Amniotic epithelial cell (primary cell): ENCODE measurements at regions not wholly inside any gene's neighbourhood (a gene's known extent, or its start where the extent isn't known, plus 50 kb on each side); places are given as distances from the start of the nearest gene placed in this dataset.
"Not testable (repeated sequence)": the region's sequence is repeated elsewhere in the genome, so short reads cannot be mapped to it uniquely, and the experiment has no call there.

Experiments used
- DNase-seq: peaks from one replicate; pipeline ENCODE4 v3.0.0-alpha.2; 2010; ENCODE audit warnings: low read depth

GRCh38 chr11:21723678-21724077 is 469.2 kb upstream of the ANO5 start:
- no peak for DNase-seq

GRCh38 chr11:21727102-21727501 is 465.8 kb upstream of the ANO5 start:
- no peak for DNase-seq

GRCh38 chr11:21736404-21736803 is 456.5 kb upstream of the ANO5 start:
- no peak for DNase-seq

DNA sequence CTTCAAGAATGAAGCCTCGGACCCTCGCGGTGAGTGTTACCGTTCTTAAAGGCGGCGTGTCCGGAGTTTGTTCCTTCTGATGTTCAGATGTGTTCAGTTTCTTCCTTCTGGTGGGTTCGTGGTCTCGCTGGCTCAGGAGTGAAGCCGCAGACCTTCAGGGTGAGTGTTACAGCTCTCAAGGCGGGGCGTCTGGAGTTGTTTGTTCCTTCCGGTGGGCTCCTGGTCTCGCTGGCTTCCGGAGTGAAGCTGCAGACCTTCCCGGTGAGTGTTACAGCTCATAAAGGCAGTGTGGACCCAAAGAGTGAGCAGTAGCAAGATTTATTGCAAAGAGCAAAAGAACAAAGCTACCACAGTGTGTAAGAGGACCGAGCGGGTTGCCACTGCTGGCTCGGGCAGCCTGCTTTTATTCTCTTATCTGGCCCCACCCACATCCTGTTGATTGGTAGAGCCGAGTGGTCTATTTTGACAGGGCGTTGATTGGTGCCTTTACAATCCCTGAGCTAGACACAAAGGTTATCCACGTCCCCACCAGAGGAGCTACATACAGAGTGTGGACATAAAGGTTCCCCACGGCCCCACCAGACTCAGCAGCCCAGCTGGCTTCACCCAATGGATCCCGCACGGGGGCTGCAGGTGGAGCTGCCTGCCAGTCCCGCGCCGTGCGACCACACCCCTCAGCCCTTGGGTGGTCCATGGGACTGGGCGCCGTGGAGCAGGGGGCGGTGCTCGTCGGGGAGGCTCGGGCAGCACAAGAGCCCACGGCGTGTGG is 440.2 kb upstream of the ANO5 start:
- DNase-seq, result not testable (repeated sequence)

- DNase-seq, result not testable (repeated sequence)
Observed at GRCh38 chr11:21753244-21753767, 439.6 kb upstream of the ANO5 start.

- no peak for DNase-seq
Observed at GRCh38 chr11:21761000-21761399, 431.9 kb upstream of the ANO5 start.

- no peak for DNase-seq
Observed at GRCh38 chr11:21768388-21768787, 424.5 kb upstream of the ANO5 start.

DNA sequence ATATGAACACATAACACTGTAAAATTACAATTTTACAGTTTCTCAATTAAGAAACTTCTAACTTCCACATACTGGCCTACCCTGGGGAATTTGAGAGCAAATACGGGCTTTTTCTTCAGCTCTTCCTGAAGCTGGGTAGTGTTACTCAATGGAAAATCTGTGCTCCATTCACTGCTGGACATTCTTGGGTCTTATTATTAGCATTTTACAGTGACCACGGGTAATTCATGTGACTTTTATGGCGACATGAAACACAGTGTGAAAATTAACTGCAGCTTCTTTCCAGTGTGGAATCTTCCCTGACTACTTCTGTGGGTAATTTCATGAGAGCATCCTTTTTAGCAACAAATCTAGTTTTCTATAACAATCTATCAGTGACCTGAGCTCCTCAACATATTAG is 423.7 kb upstream of the ANO5 start:
- DNase-seq, result no peak

DNA sequence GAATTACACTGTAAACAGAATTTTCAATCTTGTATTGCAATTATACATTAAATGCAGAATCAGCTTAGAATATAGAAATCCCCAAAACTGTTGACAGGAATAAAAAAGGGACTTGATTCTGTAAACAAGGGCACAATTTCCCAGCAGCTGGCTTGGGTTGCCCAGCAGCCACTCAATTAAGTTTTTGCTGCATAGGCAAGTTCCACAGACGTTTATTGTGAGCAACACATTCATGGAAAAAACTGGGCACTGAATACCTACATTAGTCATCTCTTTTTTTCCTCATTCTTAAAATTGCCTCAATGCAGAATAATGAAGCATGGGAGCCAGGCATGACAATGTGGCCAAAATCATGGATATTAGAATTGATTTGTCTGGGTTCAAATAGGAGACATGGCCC is 421.8 kb upstream of the ANO5 start:
- no peak for DNase-seq

DNA sequence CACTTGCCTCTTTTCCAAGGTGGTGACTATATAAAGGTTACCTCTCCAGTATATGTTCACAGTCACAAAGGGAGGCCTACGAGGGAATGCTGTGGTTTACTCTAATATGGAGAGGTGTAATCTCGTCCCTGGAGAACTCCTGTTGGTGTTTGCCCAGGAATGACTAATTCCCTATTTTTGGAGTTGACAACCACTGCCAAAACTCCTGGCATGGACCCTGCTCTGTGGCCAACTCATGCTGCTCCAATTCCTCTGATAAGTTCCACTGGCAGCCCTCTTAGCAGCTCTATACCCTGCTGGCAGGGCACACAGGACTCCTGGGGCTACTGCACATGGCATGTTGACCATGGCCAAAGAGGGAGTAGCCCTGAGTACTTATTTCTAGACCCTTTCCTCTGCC is 418.7 kb upstream of the ANO5 start:
- DNase-seq, result no peak

DNA sequence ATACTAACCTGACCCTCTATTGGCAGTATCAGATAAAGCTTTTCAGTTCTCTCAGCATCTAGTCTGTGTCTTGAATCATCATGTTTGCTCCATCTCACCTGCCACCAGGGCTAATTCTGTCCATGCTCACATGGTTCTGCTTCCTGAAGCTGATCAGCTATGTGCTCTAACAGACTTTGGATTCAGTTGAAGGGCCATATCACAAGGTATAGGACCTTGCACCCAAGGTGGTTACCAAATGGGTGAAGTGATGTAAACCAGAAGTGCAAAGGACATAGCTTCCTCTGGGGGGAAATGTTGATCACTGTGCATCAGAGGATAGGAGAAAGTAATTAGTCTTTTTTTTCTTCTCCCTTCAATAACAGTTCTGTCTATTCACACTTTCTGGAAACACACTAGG is 417.0 kb upstream of the ANO5 start:
- no peak for DNase-seq

- no peak for DNase-seq
Observed at GRCh38 chr11:21783954-21784353, 408.9 kb upstream of the ANO5 start.

DNA sequence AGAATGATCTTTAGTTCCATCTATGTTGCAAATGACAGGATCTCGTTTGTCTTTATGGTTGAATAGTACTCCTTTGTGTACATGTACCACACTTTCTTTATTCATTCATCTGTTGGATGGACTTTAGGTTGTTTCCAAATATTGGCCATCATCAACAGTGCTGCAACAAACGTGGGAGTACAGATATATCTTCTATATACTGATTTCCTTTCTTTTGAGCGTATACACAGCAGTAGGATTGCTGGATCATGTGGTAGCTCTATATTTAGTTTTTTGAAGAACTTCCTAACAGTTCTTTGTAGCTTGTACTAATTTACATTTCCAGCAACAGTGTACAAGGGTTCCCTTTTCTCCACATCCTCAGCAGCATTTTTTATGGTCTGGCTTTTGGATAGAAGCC is 407.5 kb upstream of the ANO5 start:
- DNase-seq, result no peak

DNA sequence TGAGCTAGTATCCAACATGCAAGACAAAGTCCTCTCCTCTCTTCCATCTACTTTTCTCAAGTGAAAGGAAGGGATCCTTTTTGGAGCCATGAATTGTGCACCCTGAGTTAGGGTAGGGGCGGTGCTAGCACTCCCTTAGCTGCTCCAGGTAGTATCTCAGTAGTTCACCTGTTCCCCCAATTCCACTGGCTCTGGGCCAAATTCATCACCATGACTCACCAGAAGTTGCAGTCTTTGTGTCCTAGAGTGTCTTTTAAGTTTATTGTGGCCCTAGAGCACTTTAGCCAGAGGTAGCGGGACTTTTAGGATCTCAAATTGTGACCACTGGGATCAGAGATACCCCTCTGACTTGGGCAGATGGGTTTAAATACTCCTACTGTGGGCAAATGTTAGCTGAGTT is 398.6 kb upstream of the ANO5 start:
- no peak for DNase-seq

GRCh38 chr11:21798216-21798615 is 394.7 kb upstream of the ANO5 start:
- no peak for DNase-seq

- DNase-seq, result not testable (repeated sequence)
Observed at GRCh38 chr11:21804523-21804922, 388.4 kb upstream of the ANO5 start.

GRCh38 chr11:21806508-21806907 is 386.4 kb upstream of the ANO5 start:
- DNase-seq, result no peak

GRCh38 chr11:21806947-21807346 is 385.9 kb upstream of the ANO5 start:
- DNase-seq, result no peak

GRCh38 chr11:21807350-21807749 is 385.5 kb upstream of the ANO5 start:
- no peak for DNase-seq

GRCh38 chr11:21810650-21811049 is 382.2 kb upstream of the ANO5 start:
- no peak for DNase-seq

DNA sequence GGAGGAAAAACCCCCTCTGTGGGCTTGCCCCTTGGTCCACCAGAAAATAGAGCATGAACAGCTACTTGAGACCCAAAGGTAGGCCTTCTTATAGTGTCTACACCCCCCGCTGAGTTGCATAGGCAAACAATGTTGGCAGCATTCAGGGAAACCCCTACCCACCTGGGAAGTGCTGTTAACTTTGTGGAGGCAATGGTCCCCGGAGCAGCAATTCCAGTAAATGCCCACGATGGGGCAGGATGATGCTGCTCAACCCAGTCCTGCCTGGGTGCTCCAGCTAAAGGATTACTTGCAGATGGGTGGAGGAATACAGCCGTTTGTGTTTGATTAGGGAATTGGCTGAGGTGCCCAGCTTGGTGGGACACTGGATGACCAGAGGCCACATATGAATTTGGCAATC is 381.3 kb upstream of the ANO5 start:
- no peak for DNase-seq

- no peak for DNase-seq
Observed at GRCh38 chr11:21814169-21814568, 378.7 kb upstream of the ANO5 start.

- DNase-seq, result no peak
Observed at GRCh38 chr11:21817696-21818095, 375.2 kb upstream of the ANO5 start.

GRCh38 chr11:21820176-21820575 is 372.7 kb upstream of the ANO5 start:
- no peak for DNase-seq
